ENCODE measurements at regions not wholly inside any gene's neighbourhood (a gene's known extent, or its start where the extent isn't known, plus 50 kb on each side); places are given as distances from the start of the nearest gene placed in this dataset.
"Not testable (repeated sequence)": the region's sequence is repeated elsewhere in the genome, so short reads cannot be mapped to it uniquely, and the experiment has no call there.

DNA sequence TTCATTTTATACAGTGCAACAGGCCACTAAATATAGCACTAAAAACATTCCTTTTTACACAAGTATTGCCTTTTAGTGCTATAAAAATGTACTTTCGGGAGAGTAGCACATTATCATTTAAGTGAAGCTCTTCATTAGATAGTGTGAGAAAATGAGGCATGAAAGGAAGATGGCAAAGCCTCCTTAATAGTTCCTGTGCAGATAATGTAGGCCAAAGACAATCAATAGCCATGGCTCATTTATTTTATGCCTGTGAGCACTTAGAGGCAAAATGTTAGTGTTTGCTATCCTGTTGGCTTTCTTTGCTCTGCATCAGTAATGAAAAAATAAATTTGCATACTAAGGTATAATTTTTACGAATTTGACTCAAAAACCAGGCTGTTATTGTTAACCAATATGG, 929.5 kb upstream of the C9orf72 start:
- DNase-seq, result no peak

DNA sequence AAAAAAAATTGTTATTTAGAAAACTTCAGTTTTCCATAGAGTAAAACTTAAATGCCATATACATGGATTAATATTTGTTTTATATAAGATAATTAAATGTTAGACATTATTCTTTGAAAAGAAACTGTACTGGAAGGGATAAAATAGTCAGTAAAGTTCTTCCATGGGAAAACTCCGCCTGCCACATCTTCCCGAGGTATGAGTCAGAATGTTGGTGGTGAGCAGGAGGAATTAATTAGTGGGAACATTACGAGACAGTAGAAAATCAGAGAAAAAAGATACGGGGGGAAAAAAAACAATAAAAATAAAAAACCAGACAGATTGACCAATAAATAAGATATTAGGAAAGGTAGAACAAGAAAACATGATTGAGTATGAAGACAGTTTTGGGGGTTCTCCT, 930.3 kb upstream of the C9orf72 start:
- DNase-seq, result no peak

DNA sequence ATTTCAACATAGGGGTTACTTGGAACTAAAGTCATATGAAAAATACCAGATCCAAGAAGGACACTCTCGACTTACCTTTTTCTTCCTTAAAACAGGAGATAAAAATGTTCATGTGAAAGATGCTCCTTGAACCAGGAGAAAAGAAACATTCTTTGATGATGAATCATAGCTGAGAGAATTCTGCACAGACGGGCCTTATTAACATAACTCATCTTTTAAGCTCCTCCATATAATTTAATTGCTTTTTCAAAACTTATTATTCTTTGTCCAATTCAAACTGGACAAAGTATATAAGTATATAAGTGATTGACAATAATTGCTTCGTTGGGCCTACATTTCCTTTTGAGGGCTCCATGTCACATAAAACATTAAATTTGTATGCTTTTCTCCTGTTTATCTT, 945.2 kb upstream of the C9orf72 start:
- DNase-seq, result no peak

DNA sequence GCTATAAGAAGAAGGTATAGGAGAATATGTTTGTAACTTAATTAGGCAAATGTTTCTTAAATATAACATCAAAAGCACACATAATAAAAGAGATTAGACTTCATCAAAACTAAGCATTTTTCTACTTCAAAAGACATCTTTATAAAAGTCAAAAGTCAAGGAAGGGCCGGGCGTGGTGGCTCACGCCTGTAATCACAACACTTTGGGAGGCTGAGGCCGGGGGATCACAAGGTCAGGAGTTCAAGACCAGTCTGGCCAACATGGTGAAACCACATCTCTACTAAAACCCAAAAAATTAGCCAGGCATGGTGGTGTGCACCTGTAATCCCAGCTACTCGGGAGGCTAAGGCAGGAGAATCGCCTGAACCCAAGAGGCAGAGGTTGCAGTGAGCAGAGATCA, 951.0 kb upstream of the C9orf72 start:
- not testable (repeated sequence) for DNase-seq

DNA sequence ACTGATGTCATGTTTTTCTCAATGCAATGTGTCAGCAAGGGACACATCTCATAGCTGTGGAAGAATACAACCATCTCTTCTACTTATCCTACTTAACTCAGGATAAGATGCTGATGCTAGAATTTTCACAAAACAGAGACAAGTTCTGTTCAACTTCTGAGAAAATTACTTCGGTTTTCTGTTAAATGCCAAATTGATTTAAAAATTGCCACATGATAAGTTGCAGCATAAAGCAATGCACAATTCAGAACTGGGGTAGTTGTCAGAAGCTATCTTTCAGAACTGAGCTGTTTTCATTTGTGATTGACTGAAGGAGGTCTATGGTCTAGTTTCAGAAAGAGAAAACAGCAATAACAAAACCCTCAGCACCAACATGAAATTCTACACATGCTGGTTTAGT, 954.8 kb upstream of the C9orf72 start:
- no peak for DNase-seq

DNA sequence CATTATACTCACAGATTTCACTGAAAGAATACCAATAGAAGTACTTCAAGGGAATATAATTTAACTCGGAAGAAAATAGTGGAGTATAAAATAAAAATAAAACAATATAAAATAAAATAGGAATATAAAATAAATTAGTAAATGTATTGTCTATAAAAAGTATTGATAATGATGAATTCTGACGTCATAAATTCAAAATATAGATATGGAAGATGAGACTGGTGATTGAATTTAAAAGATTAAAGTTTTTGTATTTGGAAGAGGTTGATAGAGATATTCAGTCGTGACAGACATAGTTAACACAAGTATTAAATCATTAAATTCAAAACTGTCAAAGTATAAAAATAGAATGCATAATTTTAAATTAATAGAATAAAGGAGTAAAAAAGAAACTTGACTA, 964.9 kb upstream of the C9orf72 start:
- DNase-seq, result no peak

DNA sequence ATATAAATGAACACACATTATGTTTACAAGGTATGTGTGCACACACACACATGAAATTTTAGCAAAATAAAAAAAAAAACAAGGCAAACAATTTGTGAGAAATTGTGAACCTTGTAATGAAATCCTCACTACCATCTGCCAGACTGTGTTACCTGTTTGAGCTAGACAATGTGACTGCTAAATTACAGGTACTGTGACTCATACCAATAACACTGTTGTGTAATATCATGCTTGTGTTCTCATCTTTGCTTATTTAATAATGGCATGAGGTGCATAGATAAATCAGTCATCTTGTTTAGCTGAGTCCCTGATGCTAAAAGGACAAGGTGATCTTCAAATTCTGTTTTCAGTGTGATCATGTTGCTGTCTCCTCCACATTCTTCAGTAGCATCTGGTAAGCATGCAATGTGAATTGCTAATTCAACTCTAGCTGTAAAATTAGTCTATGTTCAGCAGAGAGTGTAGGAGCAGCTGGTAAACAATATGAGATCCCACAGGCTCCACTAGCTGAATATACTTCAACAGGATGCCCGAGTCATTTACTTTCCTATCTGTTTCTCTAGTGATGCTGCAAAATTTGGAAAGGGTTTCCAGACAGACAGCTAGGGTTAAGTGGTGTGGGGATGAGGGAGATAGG, 966.3 kb upstream of the C9orf72 start:
- no peak for DNase-seq

DNA sequence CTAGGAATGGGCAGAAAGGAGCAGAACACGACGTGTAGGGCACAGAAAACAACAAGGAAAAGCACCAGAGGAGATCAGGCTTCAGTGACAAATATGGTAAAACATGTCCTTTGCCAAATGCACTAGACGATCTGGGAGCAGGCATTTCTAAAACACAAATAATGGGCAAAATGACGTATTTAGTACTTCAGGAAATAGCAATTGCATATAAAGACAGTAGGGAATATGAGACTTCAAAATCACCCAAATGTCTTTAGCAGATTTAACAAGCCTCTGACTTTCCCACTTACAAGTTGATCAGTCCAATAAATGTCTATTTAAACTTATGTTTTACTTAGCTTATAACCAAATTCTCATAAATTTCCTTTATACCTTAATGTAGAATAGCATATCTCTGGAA, 969.6 kb upstream of the C9orf72 start:
- DNase-seq, result no peak

DNA sequence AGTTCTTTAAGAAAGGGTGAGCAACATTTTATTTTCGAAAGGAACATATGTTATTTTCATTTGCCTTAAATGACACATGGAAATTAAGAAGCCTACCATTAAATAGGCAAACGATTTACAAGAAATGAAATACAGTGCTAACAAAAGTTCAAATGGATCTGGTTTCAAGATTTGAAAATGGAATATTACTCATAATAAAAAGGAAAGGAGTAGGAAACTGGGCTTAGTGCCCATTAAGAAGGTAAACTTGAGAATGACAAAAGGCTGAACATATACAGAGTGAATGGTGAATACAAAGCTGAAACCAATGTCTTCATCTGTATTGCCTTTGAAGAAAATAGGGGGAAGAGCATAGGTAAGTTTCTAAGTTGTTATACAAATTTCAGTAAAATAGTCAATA, 974.2 kb upstream of the C9orf72 start:
- DNase-seq, result no peak

DNA sequence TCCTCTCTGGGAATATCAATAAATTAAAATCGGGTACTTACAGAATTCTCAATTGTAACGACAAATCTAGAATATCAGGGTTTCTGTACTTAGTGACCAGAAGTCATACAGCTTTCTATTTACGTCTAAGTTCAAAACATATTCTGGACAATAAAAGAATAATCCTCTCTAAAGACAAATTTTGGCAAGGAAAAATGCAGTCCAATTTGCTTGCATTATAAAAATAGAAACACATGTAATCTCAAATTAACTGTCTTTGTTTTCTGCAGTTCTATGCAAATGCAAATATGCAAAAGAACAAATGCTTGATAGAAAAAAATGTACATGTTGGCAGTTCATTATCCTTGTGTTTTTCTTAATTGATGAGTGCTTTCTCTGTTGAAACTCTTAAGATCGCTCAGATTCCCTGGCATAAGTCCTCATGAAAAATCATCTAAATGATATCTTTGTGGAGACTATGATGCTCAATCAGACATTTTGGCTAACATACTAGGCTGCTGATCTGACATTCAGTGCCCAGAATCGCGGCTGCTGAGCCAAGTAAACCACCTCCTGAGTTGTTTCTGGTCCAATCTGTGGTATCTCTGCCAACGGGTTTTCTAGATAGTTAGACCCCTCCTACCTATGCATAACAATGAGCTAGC, 990.1 kb upstream of the C9orf72 start:
- DNase-seq, result no peak

DNA sequence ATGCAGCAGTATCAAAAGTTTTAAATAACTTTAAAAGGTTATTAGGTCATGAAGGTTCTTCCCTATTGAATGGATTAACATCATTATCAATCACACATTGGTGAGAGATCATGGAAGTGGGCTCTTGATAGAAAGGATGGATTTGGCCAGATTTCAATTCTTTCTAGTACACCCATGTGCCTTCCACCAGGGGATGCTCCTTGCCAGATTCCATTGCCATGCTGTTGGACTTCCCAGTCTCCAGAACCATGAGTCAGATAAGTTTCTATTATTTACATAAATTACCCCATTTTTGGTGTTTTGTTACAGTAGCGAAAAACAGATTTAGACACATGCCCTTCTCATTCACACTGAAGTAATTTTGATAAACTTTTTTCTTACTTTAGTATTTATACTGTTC, 1010.6 kb upstream of the C9orf72 start:
- no peak for DNase-seq

DNA sequence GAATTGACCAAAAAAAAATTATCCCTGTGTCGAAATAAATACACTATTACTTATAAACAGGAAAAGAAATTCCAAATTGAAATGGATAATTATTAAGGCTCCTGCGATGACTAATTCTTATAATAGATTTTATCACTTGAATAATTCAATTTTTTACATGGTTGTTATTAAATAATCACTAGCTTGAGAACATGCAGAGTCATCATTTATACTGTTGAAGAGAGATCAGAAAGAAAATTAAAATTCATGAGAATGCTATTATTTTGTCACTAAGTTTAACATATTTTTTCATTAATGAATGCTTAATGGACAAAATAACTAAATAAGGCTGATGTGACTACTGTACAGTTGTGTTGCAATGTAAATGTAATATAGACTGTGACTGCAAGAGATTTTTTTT, 1011.3 kb upstream of the C9orf72 start:
- DNase-seq, result no peak

DNA sequence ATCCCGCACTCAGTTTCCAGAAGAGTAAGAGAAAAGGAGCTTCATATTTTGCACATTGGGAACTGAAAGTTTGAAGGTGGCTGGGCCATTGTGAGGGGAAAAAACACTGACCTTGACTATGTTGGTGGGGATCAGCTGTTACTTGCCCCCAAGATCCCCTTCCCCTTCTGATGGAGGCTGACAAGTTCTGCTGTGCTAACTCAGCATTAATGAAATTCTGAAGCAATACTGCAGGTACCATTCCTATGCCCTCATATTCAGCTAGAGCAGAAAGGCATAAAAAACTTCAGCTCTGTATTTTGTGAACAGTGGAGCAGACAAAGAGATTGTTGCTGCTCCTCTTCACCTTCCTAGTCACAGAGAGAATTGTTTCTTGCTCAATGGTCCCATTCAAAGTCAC, 1013.8 kb upstream of the C9orf72 start:
- no peak for DNase-seq

DNA sequence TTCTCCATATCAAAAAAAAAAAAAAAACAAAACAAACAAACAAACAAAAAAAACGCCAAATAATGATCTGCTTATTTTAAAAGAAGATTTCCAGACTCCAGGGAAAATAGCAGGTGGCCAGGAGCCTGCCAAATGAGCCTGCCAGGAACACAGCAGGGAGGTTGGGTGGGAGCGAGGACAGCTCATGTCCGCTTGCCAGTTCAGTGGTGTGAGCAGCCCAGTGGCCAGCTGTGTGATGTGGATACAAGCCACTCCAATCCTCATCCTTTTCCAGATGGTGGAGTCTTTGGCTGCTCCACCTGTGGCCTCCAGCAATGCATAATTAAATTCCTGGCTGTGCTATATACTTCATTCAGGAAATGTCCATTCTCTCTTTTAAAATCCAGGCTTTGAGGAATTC, 1025.1 kb upstream of the C9orf72 start:
- DNase-seq, result no peak

DNA sequence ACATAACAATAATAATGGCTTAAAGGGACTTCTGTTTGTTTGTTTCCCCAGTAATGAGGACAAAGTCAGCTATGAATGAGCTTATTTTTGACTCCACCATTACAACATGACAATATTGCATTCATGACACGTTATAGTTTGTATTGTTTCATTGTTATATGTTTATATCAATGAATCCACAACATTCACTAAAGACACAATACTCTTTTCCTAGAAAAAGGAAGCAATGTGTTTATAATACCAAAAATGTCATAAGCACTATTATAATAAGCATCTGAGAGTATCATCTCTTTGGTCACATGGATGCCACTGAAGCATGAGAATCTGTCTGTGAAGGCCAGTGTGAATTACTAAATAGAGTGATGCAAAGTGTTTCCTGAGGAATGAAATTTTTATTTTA, 1026.9 kb upstream of the C9orf72 start:
- DNase-seq, result no peak

DNA sequence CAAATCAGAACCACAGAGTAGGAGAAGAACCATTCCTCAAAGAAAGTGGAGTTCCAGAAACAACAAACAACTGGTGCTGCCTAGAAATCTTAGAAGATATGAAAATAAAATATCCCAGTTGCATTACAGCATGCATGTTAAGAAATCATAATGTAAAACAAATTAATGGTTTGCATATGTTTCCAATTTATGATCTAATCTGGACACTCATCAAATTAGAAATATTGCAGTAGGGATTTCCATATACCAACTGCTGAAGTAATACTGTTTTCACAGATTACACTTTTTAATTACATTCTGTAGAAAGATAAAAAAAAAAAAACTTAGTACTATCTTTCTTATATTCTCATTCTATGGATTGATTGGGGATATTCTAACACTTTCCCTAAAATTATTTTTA, 1034.6 kb upstream of the C9orf72 start:
- no peak for DNase-seq

DNA sequence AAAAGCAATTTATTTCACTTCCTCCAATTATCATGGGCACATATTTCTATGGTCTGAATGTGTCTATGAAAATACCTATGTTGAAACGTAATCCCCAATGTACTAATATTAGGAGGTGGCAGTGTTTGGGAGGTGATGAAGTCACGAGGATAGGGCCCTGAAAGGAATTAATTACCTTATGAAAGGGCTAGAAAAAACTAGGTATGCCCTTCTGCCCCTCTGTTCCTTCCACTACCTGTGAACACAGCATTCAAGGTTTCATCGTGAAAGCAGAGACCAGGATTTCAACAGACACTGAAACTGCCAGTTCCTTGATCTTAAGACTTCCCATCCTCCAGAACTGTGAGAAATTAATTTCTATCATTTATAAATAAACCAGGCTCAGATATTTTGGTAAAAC, 1037.1 kb upstream of the C9orf72 start:
- DNase-seq, result no peak

DNA sequence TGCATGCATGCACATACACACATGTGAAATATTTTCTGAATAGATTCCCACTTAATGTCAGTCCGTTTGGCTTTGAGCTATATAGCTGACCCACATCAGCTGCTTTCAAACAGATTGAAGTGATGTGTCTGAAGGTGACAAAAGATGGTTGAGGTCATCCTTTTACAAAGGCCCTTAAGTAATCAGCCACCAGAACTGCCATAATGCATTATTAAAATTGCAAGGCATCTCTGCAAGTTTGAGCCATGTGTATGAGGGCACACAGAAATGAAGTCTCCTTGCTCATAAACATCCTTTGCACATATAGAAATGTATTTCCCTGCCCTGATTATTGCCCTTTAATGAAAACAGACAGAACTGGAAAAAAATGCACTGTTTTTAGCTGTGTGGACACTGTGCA, 1043.0 kb upstream of the C9orf72 start:
- no peak for DNase-seq

DNA sequence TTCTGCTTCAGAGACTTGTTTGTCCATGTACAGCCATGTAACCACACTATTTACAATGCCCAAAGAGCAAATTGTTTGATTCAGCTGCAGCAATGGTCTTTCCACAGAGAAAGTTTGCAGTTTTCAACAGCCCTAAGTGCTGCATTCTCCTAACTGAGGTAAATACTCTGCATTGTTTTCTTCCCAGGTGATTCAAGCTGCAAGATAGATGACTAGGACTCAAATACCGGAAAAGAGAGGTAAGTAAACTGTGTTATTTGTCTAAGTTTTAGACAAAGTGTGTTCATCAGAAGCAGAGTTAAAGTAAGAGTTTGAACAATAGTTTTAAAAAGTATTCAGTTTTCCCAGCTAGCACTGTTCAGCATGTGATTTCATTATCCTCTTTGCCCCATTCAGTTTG, 1046.7 kb upstream of the C9orf72 start:
- DNase-seq, result no peak

DNA sequence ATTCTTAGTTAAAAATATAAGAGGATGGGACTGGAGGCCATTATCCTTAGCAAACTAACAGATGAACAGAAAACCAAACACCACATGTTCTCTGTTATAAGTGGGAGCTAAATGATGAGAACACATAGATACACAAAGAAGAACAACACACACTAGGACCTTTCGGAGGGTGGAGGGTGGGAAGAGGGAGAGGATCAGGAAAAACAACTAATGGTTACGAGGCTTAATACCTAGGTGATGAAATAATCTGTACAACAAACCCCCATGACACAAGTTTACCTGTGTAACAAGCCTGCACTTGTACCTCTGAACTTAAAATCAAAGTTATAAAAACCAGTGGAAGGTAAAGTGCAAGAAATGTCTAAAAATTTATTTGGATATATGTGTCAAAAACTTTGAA, 1047.4 kb upstream of the C9orf72 start:
- DNase-seq, result no peak

DNA sequence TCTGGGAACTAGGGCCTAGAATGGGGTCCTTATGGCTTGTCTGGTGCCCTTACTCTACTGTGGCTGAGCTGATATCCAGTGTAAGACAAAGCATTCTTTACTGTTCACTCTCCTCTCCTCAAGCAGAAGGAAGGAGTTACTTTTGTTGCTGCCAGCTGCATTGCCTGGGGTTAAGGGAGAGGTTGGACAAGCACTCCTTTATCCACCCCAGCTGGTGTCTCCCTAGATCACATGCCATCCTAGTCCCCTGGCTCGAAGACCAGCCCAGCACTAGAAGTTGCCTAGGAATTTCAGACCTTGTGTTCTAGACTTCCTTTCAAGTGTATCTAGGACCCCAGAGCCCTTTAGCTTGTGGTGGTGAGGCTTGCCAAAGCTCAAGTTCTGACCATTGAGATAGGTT, 1051.5 kb upstream of the C9orf72 start:
- no peak for DNase-seq

DNA sequence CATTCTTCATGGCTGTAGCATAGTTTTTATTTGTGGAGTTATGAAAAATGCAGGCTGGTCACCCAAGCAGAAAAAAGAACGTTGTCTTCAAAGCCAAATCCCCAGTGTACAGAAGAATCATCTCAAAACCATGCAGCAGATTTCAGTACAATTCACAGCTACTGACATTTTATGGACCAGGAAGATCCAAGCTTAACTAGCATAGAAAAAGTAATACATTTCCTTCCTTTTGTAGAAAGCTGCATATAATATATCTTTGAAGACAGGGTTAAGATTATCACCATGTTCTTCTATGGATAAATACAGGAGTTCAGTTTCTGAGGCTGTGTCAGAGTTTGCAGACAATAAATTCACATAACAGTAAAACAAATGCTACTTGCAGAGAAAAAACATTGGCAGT, 1054.8 kb upstream of the C9orf72 start:
- DNase-seq, result no peak

DNA sequence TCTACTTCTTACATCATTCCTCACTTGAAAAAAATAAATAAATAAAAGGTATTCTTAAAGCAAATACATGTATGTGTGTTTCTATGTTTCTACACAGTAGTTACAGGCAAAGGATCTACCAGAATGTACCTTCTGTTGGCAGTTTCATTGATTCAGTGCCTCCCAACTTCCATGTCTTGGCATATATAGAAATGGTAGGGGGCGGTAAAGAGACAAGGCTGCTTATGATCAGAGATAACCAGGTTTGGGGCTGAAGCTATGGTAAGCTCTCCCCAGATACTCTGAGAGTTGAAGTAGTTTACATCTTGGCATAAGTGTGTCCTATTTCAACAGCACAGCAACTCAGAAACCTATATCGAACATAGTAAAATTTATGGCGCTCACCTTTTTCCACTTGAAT, 1075.4 kb upstream of the C9orf72 start:
- no peak for DNase-seq

DNA sequence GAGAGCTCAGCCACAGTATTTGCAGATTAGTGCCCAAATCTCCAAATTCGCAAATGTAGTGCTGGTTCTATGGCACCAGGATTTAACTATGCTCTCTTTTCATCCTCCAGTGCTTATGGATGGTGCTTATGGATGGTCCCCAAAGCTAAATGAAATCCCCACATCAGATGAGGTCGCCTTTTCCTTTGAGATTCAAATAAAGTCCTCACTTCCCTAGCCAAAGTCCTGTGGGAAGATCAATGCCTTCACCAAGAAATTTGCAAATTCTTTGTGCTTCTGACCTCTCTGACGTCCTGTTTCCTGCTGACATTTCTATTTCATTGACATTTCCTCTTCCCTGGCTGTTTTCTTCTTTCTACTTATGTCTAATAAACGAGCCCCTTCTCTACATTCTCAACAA, 1077.0 kb upstream of the C9orf72 start:
- DNase-seq, result no peak

DNA sequence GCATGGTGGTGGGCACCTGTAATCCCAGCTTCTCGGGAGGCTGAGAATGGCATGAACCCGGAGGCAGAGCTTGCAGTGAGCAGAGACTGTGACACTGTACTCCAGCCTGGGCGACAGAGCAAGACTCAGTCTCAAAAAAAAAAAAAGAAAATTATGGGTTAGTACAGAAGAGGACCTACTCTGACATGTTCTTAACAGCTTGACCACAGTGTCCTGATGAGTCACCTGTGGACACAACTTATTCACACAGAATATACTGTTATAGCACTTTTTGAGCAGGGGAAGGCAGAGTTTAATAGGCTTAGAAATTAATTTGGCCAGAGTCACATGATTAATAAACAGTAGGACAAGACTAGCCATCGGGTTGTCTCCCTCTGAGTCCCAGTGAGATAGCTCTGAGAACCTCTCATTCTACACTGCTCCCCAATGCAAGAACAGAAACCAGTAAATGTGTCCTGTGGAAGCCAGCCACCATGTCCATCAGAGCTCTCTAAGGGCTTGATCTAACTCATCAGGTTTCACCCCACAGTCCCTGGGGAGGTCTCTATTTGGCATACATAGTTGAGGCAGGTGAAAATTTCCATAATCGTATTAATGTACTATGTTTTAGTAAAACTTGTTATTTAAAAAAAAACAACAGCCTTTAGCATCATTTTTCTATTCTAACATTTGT, 1077.9 kb upstream of the C9orf72 start:
- DNase-seq, result no peak

Data from suppressor macrophage treated with lipopolysaccharide for 1 hour (primary cell).